WTC11 (cell line): ENCODE measurements at regions not wholly inside any gene's neighbourhood (a gene's known extent, or its start where the extent isn't known, plus 50 kb on each side); places are given as distances from the start of the nearest gene placed in this dataset.

ENCODE experiments used
- ATAC-seq: fragments of 200-7000 bp; cut with Tn5 transposase; 2 replicates; pipeline ENCODE4 v1.10.0; 2021; ENCODE audit warnings: mild to moderate bottlenecking, moderate library complexity
- CTCF ChIA-PET: fragments of 300-600 bp; sonication (Branson Sonifier 250); formaldehyde crosslinking; loops from one replicate; lab custom pipeline; 2021; ENCODE audit warnings: antibody characterized with exemption; lab: Charles Lee
- POLR2A ChIA-PET: fragments of 350-600 bp; sonication (Branson Sonifier 250); formaldehyde crosslinking; loops from one replicate; lab custom pipeline; 2021; ENCODE audit warnings: antibody characterized with exemption; lab: Charles Lee
- DNase-seq: peaks from one replicate; pipeline ENCODE4 v3.0.0; 2021; ENCODE audit warnings: low spot score
- H3K27ac Mint-ChIP-seq: 2 replicates; pipeline ENCODE4 v1.8.0; 2021; ENCODE audit warnings: mixed read lengths
- H3K27me3 Mint-ChIP-seq: 2 replicates; pipeline ENCODE4 v1.8.0; 2021; ENCODE audit warnings: low read depth, mild to moderate bottlenecking, moderate library complexity, mixed read lengths
- H3K36me3 Mint-ChIP-seq: 2 replicates; pipeline ENCODE4 v1.8.0; 2021; ENCODE audit warnings: mixed read lengths
- H3K4me1 Mint-ChIP-seq: 2 replicates; pipeline ENCODE4 v1.8.0; 2022; ENCODE audit warnings: mixed read lengths
- H3K4me3 Mint-ChIP-seq: 2 replicates; pipeline ENCODE4 v1.8.0; 2021; ENCODE audit warnings: mild to moderate bottlenecking, moderate library complexity, mixed read lengths
- H3K9me3 Mint-ChIP-seq: 2 replicates; pipeline ENCODE4 v1.8.0; 2021; ENCODE audit warnings: mixed read lengths
- ATF1 ChIP-seq: sonication (generic); formaldehyde crosslinking; IDR thresholded peaks from 2 replicates; pipeline ENCODE4 v1.8.1; 2023; ENCODE audit warnings: mild to moderate bottlenecking, moderate library complexity, missing genetic modification reagents
- ATF6 ChIP-seq: sonication (generic); formaldehyde crosslinking; IDR thresholded peaks from 2 replicates; pipeline ENCODE4 v1.8.1; 2023; ENCODE audit warnings: mild to moderate bottlenecking, missing genetic modification reagents
- E2F4 ChIP-seq: sonication (generic); formaldehyde crosslinking; IDR thresholded peaks from 2 replicates; pipeline ENCODE4 v1.8.1; 2022; ENCODE audit warnings: low read depth, mild to moderate bottlenecking, moderate library complexity, missing genetic modification reagents, borderline replicate concordance
- GTF2I ChIP-seq: fragments of 250-450 bp; sonication (Bioruptor Pico); conservative IDR thresholded peaks from 2 replicates; pipeline ENCODE4 v1.4.0; 2021; ENCODE audit warnings: mild to moderate bottlenecking
- NFE2L1 ChIP-seq: sonication (generic); formaldehyde crosslinking; IDR thresholded peaks from 2 replicates; pipeline ENCODE4 v1.8.1; 2023; ENCODE audit warnings: missing genetic modification reagents
- NFYB ChIP-seq: sonication (generic); formaldehyde crosslinking; conservative IDR thresholded peaks from 2 replicates; pipeline ENCODE4 v1.8.0; 2022; ENCODE audit warnings: low read depth, missing genetic modification reagents
- PREB ChIP-seq: sonication (generic); formaldehyde crosslinking; IDR thresholded peaks from 2 replicates; pipeline ENCODE4 v1.8.1; 2022; ENCODE audit warnings: mild to moderate bottlenecking, missing genetic modification reagents, moderate library complexity, borderline replicate concordance
- RELA ChIP-seq: sonication (generic); formaldehyde crosslinking; IDR thresholded peaks from 2 replicates; pipeline ENCODE4 v1.8.1; 2022; ENCODE audit warnings: missing genetic modification reagents, mild to moderate bottlenecking, borderline replicate concordance
- USF1 ChIP-seq: sonication (generic); formaldehyde crosslinking; IDR thresholded peaks from 2 replicates; pipeline ENCODE4 v1.8.0; 2022; ENCODE audit warnings: mild to moderate bottlenecking, missing genetic modification reagents
- ZNF263 ChIP-seq: sonication (generic); formaldehyde crosslinking; IDR thresholded peaks from 2 replicates; pipeline ENCODE4 v1.8.1; 2022; ENCODE audit warnings: low read depth, mild to moderate bottlenecking, moderate library complexity, missing genetic modification reagents
- ZNF281 ChIP-seq: sonication (generic); formaldehyde crosslinking; IDR thresholded peaks from 2 replicates; pipeline ENCODE4 v1.8.0; 2023; ENCODE audit warnings: mild to moderate bottlenecking, missing genetic modification reagents
- ZNF317 ChIP-seq: sonication (generic); formaldehyde crosslinking; IDR thresholded peaks from 2 replicates; pipeline ENCODE4 v1.8.1; 2023; ENCODE audit warnings: low read depth, mild to moderate bottlenecking, moderate library complexity, missing genetic modification reagents, borderline replicate concordance
- ZSCAN18 ChIP-seq: fragments of 250-450 bp; sonication (Bioruptor Pico); IDR thresholded peaks from 2 replicates; pipeline ENCODE4 v2.1.2; 2022; ENCODE audit warnings: mild to moderate bottlenecking, moderate library complexity
- TF ChIP-seq, protein P1 (sequence below): fragments of 250-450 bp; sonication (Bioruptor Pico); IDR thresholded peaks from 2 replicates; pipeline ENCODE4 v1.8.0; 2021; ENCODE audit warnings: mild to moderate bottlenecking
- TF ChIP-seq, protein P2 (sequence below): sonication (generic); formaldehyde crosslinking; IDR thresholded peaks from 2 replicates; pipeline ENCODE4 v1.8.1; 2023; ENCODE audit warnings: mild to moderate bottlenecking, missing genetic modification reagents, moderate library complexity
- TF ChIP-seq, protein P3 (sequence below): sonication (generic); formaldehyde crosslinking; IDR thresholded peaks from 2 replicates; pipeline ENCODE4 v1.8.1; 2023; ENCODE audit warnings: mild to moderate bottlenecking, missing genetic modification reagents, moderate library complexity

- peaks cover 15% of the 10 kb centered on the region for H3K9me3 Mint-ChIP-seq
- ATAC-seq: no peak
- CTCF ChIA-PET: no interaction called here
- POLR2A ChIA-PET: no interaction called here
- H3K27me3 Mint-ChIP-seq: peaks cover 26% of the 10 kb centered on the region
- no peak for DNase-seq
- no peak overlapping the region for H3K27ac Mint-ChIP-seq
- no peak for TF ChIP-seq NFYB
- TF ChIP-seq, all 79 proteins: peak for 0
- no peak overlapping the region for H3K4me3 Mint-ChIP-seq
- H3K36me3 Mint-ChIP-seq: peaks cover 5% of the 10 kb centered on the region; the same call in 1 of the 2 replicates
- H3K4me1 Mint-ChIP-seq: no peaks in the 10 kb centered on the region
Observed at GRCh38 chr20:60327971-60328660, 369.9 kb downstream of the CDH26 start.

- ChIA-PET CTCF (interaction anchor here (0.6 kb wide), 1 partner anchor 67 kb away, joined by 3 read pairs; no protein-coding TSS in a partner anchor), POLR2A (no interaction called here)
- Mint-ChIP-seq H3K27me3 (peaks cover 22% of the 10 kb centered on the region), H3K4me3 (no peak overlapping the region), H3K9me3 (peaks cover 12% of the 10 kb centered on the region; the same call in 1 of the 2 replicates), H3K36me3 (peaks cover 3% of the 10 kb centered on the region; the same call in 1 of the 2 replicates), H3K4me1 (no peaks in the 10 kb centered on the region), H3K27ac (no peak overlapping the region)
- ATAC-seq (no peak), DNase-seq (no peak)
- TF ChIP-seq, protein P1, sequence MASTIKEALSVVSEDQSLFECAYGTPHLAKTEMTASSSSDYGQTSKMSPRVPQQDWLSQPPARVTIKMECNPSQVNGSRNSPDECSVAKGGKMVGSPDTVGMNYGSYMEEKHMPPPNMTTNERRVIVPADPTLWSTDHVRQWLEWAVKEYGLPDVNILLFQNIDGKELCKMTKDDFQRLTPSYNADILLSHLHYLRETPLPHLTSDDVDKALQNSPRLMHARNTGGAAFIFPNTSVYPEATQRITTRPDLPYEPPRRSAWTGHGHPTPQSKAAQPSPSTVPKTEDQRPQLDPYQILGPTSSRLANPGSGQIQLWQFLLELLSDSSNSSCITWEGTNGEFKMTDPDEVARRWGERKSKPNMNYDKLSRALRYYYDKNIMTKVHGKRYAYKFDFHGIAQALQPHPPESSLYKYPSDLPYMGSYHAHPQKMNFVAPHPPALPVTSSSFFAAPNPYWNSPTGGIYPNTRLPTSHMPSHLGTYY (CRISPR knock-in tag): no peak
- TF ChIP-seq GTF2I (CRISPR knock-in tag): no peak
- no peak for TF ChIP-seq ZNF317 (CRISPR knock-in tag)
- no peak for TF ChIP-seq ZNF263 (CRISPR knock-in tag)
- TF ChIP-seq, protein P2, sequence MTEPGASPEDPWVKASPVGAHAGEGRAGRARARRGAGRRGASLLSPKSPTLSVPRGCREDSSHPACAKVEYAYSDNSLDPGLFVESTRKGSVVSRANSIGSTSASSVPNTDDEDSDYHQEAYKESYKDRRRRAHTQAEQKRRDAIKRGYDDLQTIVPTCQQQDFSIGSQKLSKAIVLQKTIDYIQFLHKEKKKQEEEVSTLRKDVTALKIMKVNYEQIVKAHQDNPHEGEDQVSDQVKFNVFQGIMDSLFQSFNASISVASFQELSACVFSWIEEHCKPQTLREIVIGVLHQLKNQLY (CRISPR knock-in tag): no peak
Observed at GRCh38 chr20:60330461-60330860, 372.2 kb downstream of the CDH26 start.

DNA sequence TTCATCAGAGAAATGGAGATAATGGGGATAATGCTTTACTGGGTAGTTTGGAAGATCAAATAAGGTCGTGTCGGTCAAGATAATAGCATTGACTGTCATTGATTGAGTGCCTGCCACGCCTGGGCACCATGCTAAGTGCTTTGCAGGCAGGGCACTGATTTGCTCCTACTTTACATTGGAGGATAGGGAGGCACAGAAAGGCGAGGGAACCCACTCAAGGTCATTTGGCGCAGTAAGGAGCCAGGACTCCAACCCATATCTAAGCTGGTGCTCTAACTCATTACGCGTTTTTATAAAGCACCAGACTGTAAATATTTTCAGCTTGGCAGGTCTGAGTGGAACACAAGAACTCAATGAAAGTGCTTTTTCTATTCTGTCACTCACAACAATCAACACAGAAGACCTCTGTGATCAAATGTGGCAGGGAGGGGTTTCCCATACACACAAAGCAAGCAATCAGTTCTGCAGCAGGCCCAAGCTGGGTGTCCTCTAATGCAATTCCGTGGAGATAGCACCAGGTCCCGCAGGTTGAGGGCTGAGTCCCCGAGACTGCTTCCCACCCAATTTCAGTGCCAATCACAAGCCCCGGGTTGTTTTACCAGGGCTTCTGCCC is 373.6 kb downstream of the CDH26 start:
- Mint-ChIP-seq H3K4me3 (no peak overlapping the region), H3K27me3 (peaks cover 31% of the 10 kb centered on the region), H3K27ac (no peak overlapping the region), H3K36me3 (peaks cover 7% of the 10 kb centered on the region), H3K9me3 (peaks cover 20% of the 10 kb centered on the region), H3K4me1 (no peaks in the 10 kb centered on the region)
- ChIA-PET CTCF (no interaction called here), POLR2A (no interaction called here)
- ATAC-seq: no peak
- DNase-seq: no peak
- TF ChIP-seq E2F4: no peak
- TF ChIP-seq USF1 (CRISPR knock-in tag): no peak
- TF ChIP-seq ATF6 (CRISPR knock-in tag): no peak
- TF ChIP-seq NFE2L1 (CRISPR knock-in tag): no peak
- TF ChIP-seq ZSCAN18 (CRISPR knock-in tag): no peak
- TF ChIP-seq RELA: no peak
- TF ChIP-seq ATF1: no peak
- TF ChIP-seq, protein P3, sequence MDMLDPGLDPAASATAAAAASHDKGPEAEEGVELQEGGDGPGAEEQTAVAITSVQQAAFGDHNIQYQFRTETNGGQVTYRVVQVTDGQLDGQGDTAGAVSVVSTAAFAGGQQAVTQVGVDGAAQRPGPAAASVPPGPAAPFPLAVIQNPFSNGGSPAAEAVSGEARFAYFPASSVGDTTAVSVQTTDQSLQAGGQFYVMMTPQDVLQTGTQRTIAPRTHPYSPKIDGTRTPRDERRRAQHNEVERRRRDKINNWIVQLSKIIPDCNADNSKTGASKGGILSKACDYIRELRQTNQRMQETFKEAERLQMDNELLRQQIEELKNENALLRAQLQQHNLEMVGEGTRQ (CRISPR knock-in tag): no peak
- TF ChIP-seq PREB (CRISPR knock-in tag): no peak
- TF ChIP-seq ZNF281 (CRISPR knock-in tag): no peak
- no peak for TF ChIP-seq GTF2I (CRISPR knock-in tag)
